Renal cortical epithelial cell (primary cell): ENCODE measurements at regions not wholly inside any gene's neighbourhood (a gene's known extent, or its start where the extent isn't known, plus 50 kb on each side); places are given as distances from the start of the nearest gene placed in this dataset.
"Not testable (repeated sequence)": the region's sequence is repeated elsewhere in the genome, so short reads cannot be mapped to it uniquely, and the experiment has no call there.

ENCODE experiments used
- DNase-seq: peaks from one replicate; pipeline ENCODE4 v3.0.0-alpha.2; 2011; ENCODE audit warnings: low read depth

GRCh38 chr5:177857642-177858200, 75.0 kb upstream of the FAM153A start:
- DNase-seq, result peak; percentile 6

GRCh38 chr5:177856474-177856873, 73.8 kb upstream of the FAM153A start:
- DNase-seq, result not testable (repeated sequence)

DNA sequence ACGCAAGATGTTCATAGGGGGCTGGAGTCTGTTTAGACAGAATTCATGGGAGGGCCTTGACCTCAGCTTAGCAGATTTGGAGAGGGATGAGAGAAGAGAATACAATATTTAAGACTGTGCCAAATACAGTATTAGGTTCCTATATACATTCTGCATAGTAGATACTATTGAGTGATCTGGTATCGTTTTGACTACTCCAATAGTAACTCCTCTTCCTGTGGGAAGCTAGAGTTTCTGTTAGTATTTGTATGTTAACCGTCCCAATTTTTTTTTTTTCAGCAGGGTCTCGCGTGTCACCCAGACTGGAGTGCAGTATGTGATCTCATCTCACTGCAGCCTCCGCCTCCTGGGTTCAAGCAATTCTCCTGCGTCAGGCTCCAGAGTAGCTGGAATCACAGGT, 65.2 kb upstream of the FAM153A start:
- not testable (repeated sequence) for DNase-seq

- DNase-seq, result not testable (repeated sequence)
Observed at GRCh38 chr5:177846598-177846997, 63.9 kb upstream of the FAM153A start.

DNA sequence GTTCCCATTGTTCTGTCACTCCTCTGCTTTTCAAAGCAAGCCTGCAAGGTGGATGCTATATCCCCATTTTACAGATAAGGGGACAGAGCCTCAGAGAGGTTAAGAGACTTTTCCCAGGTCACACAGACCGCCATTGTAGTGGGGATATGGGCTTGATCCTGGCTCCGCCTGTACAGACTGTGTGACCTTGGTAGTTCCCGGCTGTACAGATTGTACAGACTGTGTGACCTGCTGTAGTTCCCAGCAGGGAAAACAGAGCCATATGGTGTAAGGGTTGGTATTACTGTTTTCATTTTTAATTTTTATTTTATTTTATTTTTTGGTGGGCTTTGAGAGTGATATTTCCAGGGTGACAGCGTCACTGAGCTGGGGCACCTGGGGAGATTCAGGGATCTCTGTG, 63.2 kb upstream of the FAM153A start:
- not testable (repeated sequence) for DNase-seq

DNA sequence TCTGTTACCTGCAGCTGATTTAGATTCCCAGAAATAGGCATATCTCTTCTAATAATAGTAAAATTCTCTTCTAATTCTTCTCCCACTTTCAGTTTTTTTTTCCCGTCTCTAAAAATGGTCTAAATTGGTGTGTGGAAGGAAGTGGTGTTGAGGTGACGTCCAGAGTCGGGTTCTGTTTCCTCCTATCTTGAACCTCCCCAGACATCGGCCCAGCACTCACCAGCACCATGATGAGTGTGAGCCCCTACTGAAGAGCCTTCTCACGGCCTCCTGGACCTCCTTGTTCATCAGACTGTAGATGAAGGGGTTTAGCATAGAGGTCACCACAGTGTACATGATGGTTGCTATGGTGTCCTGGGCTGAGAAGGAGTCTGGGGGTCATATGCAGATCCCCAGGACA, 53.5 kb upstream of the FAM153A start:
- not testable (repeated sequence) for DNase-seq
